Gastrocnemius medialis (tissue), 4 donors: ENCODE measurements at regions not wholly inside any gene's neighbourhood (a gene's known extent, or its start where the extent isn't known, plus 50 kb on each side); places are given as distances from the start of the nearest gene placed in this dataset.

ENCODE experiments used
- CTCF ChIP-seq, 5 experiments: fragments of 450-650 bp in 3 of 5; fragments of 200-600 bp in 2 of 5; sonication (generic) in 2 of 5; IDR thresholded peaks in 4 of 5; conservative IDR thresholded peaks in 1 of 5; 1 replicate in 4 of 5; 2 replicates in 1 of 5; pipeline ENCODE4 v1.5.1; 2016 to 2019; ENCODE audit warnings: antibody characterized with exemption in 5 of 5, mild to moderate bottlenecking in 3 of 5, moderate library complexity in 3 of 5
- POLR2A ChIP-seq, 2 donors: fragments of 450-650 bp; IDR thresholded peaks; one replicate each; pipeline ENCODE4 v1.6.1; 2017; ENCODE audit warnings: antibody characterized with exemption in 2 of 2, mild to moderate bottlenecking in 2 of 2, moderate library complexity in 2 of 2

DNA sequence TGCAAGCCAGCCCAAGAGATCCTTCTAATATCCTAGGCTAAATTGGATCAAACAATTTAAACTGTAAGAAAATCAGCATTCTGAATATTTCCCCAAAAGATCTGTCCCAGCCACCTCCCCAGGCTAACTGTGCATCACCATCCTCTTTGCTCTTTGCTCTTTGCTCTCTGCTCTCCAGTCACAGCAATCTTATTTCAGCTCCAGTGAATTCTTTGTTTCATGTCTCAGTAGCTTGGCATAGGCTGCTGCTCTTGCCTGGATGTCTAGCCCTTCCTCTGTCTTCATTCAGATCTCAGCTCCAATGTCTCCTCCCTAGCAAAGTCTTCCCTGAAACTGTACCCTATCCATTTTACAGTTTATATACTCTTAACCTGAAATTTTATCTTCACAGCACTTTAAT lies 399.8 kb upstream of the USP15 start:
- TF ChIP-seq CTCF (IDR thresholded peaks at IDR 0.05 in 4 of 5, conservative IDR thresholded peaks at IDR 0.05 in 1 of 5) (no peak), POLR2A (IDR thresholded peaks at IDR 0.05) (no peak)
